Stimulated activated CD4-positive, alpha-beta T cell treated with anti-CD3 and anti-CD28 coated beads, TNF-alpha, amount 100 ng/mL, for 48 hours (primary cell): ENCODE measurements at regions not wholly inside any gene's neighbourhood (a gene's known extent, or its start where the extent isn't known, plus 50 kb on each side); places are given as distances from the start of the nearest gene placed in this dataset.
"Not testable (repeated sequence)": the region's sequence is repeated elsewhere in the genome, so short reads cannot be mapped to it uniquely, and the experiment has no call there.

Experiments used
- DNase-seq, 3 donors: peaks; one replicate each; pipeline ENCODE4 v3.0.0-alpha.2; 2020; ENCODE audit warnings: low read depth in 3 of 3

- DNase-seq = no peak
Measured at GRCh38 chr14:25340882-25341281, 290.9 kb upstream of the STXBP6 start.

- no peak for DNase-seq
Measured at GRCh38 chr14:25322784-25323183, 272.8 kb upstream of the STXBP6 start.

- not testable (repeated sequence) for DNase-seq
Measured at GRCh38 chr14:25316007-25316406, 266.1 kb upstream of the STXBP6 start.

- DNase-seq = no peak
Measured at GRCh38 chr14:25308244-25308643, 258.3 kb upstream of the STXBP6 start.

- no peak for DNase-seq
Measured at GRCh38 chr14:25303934-25304333, 254.0 kb upstream of the STXBP6 start.

- DNase-seq = no peak
Measured at GRCh38 chr14:25298238-25298637, 248.3 kb upstream of the STXBP6 start.

GRCh38 chr14:25290154-25290553 lies 240.2 kb upstream of the STXBP6 start:
- not testable (repeated sequence) for DNase-seq

- DNase-seq = no peak
Measured at GRCh38 chr14:25274529-25274928, 224.6 kb upstream of the STXBP6 start.

- no peak for DNase-seq
Measured at GRCh38 chr14:25267186-25267585, 217.2 kb upstream of the STXBP6 start.

GRCh38 chr14:25259470-25259869 lies 209.5 kb upstream of the STXBP6 start:
- DNase-seq = no peak

- DNase-seq = no peak
Measured at GRCh38 chr14:25252793-25253192, 202.8 kb upstream of the STXBP6 start.

GRCh38 chr14:25250516-25250915 lies 200.6 kb upstream of the STXBP6 start:
- DNase-seq = no peak

- no peak for DNase-seq
Measured at GRCh38 chr14:25247609-25248008, 197.7 kb upstream of the STXBP6 start.

GRCh38 chr14:25246751-25247150 lies 196.8 kb upstream of the STXBP6 start:
- DNase-seq = no peak

GRCh38 chr14:25239170-25239569 lies 189.2 kb upstream of the STXBP6 start:
- DNase-seq = no peak

- no peak for DNase-seq
Measured at GRCh38 chr14:25237845-25238244, 187.9 kb upstream of the STXBP6 start.

- no peak for DNase-seq
Measured at GRCh38 chr14:25233613-25234012, 183.7 kb upstream of the STXBP6 start.

GRCh38 chr14:25231004-25231403 lies 181.1 kb upstream of the STXBP6 start:
- DNase-seq = no peak

GRCh38 chr14:25226214-25226613 lies 176.3 kb upstream of the STXBP6 start:
- no peak for DNase-seq

GRCh38 chr14:25222256-25222655 lies 172.3 kb upstream of the STXBP6 start:
- no peak for DNase-seq

GRCh38 chr14:25220514-25220913 lies 170.6 kb upstream of the STXBP6 start:
- no peak for DNase-seq

GRCh38 chr14:25215607-25216006 lies 165.7 kb upstream of the STXBP6 start:
- no peak for DNase-seq

- no peak for DNase-seq
Measured at GRCh38 chr14:25197885-25198284, 147.9 kb upstream of the STXBP6 start.

GRCh38 chr14:25180221-25180620 lies 130.3 kb upstream of the STXBP6 start:
- DNase-seq = no peak

GRCh38 chr14:25178255-25178654 lies 128.3 kb upstream of the STXBP6 start:
- DNase-seq = no peak
